IMR-90 (cell line): ENCODE measurements at regions not wholly inside any gene's neighbourhood (a gene's known extent, or its start where the extent isn't known, plus 50 kb on each side); places are given as distances from the start of the nearest gene placed in this dataset.

Experiments used
- ATAC-seq: fragments of 200-7000 bp; cut with Tn5 transposase; 2 replicates; pipeline ENCODE4 v1.9.1; 2020; ENCODE audit warnings: low read depth, mild to moderate bottlenecking, moderate library complexity
- BruUV-seq: library from RNA; stranded (reverse); fragments of 400-500 nt; replicated peaks from 2 replicates; lab custom pipeline; 2021; lab: Mats Ljungman, UMichigan
- CTCF ChIA-PET: fragments of 300-600 bp; formaldehyde crosslinking; extraction: SDS; loops from one replicate; lab custom pipeline; 2021; ENCODE audit warnings: antibody characterized with exemption; lab: Yijun Ruan, JAX
- POLR2A ChIA-PET: fragments of 300-600 bp; sonication (Branson Sonifier 250); formaldehyde crosslinking; loops from one replicate; lab custom pipeline; 2022; ENCODE audit warnings: antibody characterized with exemption; ENCODE audit not compliant: unreplicated experiment; lab: Charles Lee
- DNase-seq: peaks from one replicate; pipeline ENCODE4 v3.0.0; 2013
- H2AFZ ChIP-seq: replicated peaks from 2 replicates; pipeline ENCODE3; 2013; ENCODE audit warnings: low read length, mild to moderate bottlenecking; ENCODE audit not compliant: poor library complexity
- H2AK5ac ChIP-seq: 2 replicates; pipeline ENCODE4 v1.6.1; 2013; ENCODE audit warnings: low read depth, low read length, inconsistent platforms
- H2AK9ac ChIP-seq: replicated peaks from 2 replicates; pipeline ENCODE3; 2013; ENCODE audit warnings: mild to moderate bottlenecking, low read depth, low read length, moderate library complexity; ENCODE audit not compliant: poor library complexity
- H2BK120ac ChIP-seq: 2 replicates; pipeline ENCODE4 v1.6.1; 2013; ENCODE audit warnings: low read depth, low read length, inconsistent platforms
- H2BK15ac ChIP-seq: 3 replicates; pipeline ENCODE4 v1.6.1; 2013; ENCODE audit warnings: low read depth, low read length, inconsistent platforms
- H2BK20ac ChIP-seq: 2 replicates; pipeline ENCODE4 v1.6.1; 2013; ENCODE audit warnings: low read depth, mild to moderate bottlenecking, inconsistent platforms, low read length, moderate library complexity
- H2BK5ac ChIP-seq: 2 replicates; pipeline ENCODE4 v1.6.1; 2013; ENCODE audit warnings: mild to moderate bottlenecking, low read depth, low read length, inconsistent platforms; ENCODE audit not compliant: poor library complexity, severe bottlenecking
- H3K14ac ChIP-seq: replicated peaks from 2 replicates; pipeline ENCODE4 v1.6.1; 2013; ENCODE audit warnings: low read depth, low read length, inconsistent platforms
- H3K18ac ChIP-seq: 2 replicates; pipeline ENCODE4 v1.6.1; 2013; ENCODE audit warnings: low read depth, low read length, control low read depth
- H3K23ac ChIP-seq: 2 replicates; pipeline ENCODE4 v1.6.1; 2013; ENCODE audit warnings: low read depth, low read length, inconsistent platforms
- H3K27ac ChIP-seq: 2 replicates; pipeline ENCODE4 v1.5.1; 2013; ENCODE audit warnings: mild to moderate bottlenecking, control low read depth, low read length; ENCODE audit not compliant: insufficient read depth
- H3K27me3 ChIP-seq: 2 replicates; pipeline ENCODE4 v1.6.1; 2013; ENCODE audit warnings: low read length; ENCODE audit not compliant: control insufficient read depth, insufficient read depth
- H3K36me3 ChIP-seq: 2 replicates; pipeline ENCODE4 v1.6.1; 2013; ENCODE audit warnings: low read length, mixed read lengths; ENCODE audit not compliant: control insufficient read depth, insufficient read depth
- H3K4ac ChIP-seq: 2 replicates; pipeline ENCODE4 v1.6.1; 2013; ENCODE audit warnings: low read depth, low read length, inconsistent platforms
- H3K4me1 ChIP-seq: 2 replicates; pipeline ENCODE4 v1.6.1; 2013; ENCODE audit warnings: low read length, mixed read lengths; ENCODE audit not compliant: control insufficient read depth, insufficient read depth
- H3K4me2 ChIP-seq: 2 replicates; pipeline ENCODE4 v1.6.1; 2013; ENCODE audit warnings: low read depth, mild to moderate bottlenecking, control low read depth, low read length, moderate library complexity
- H3K4me3 ChIP-seq: 2 replicates; pipeline ENCODE4 v1.5.1; 2013; ENCODE audit warnings: low read depth, mild to moderate bottlenecking, control low read depth, low read length, moderate library complexity; ENCODE audit not compliant: insufficient read depth
- H3K56ac ChIP-seq: 2 replicates; pipeline ENCODE4 v1.6.1; 2013; ENCODE audit warnings: low read length, inconsistent platforms; ENCODE audit not compliant: insufficient read depth; ENCODE audit errors: extremely low read depth
- H3K79me1 ChIP-seq, 2 experiments: 2 replicates each; pipeline ENCODE4 v1.6.1; 2013; ENCODE audit warnings: low read length in 2 of 2, inconsistent platforms in 1 of 2, low read depth in 1 of 2
- H3K9ac ChIP-seq: 2 replicates; pipeline ENCODE4 v1.6.1; 2013; ENCODE audit warnings: low read depth, low read length, control low read depth
- H3K9me1 ChIP-seq: 2 replicates; pipeline ENCODE4 v1.6.1; 2013; ENCODE audit warnings: low read length, inconsistent platforms; ENCODE audit not compliant: insufficient read depth
- H3K9me3 ChIP-seq: 2 replicates; pipeline ENCODE4 v1.6.1; 2013; ENCODE audit warnings: low read length; ENCODE audit not compliant: control insufficient read depth, insufficient read depth
- H4K20me1 ChIP-seq: 2 replicates; pipeline ENCODE4 v1.6.1; 2013; ENCODE audit warnings: low read length, inconsistent platforms; ENCODE audit not compliant: insufficient read depth
- H4K5ac ChIP-seq: 2 replicates; pipeline ENCODE4 v1.6.1; 2013; ENCODE audit warnings: mild to moderate bottlenecking, low read depth, low read length, control low read depth
- H4K8ac ChIP-seq, 2 experiments: 2 replicates each; pipeline ENCODE4 v1.6.1; 2013; ENCODE audit warnings: low read depth in 2 of 2, low read length in 2 of 2, control low read depth in 1 of 2, inconsistent platforms in 1 of 2
- H4K91ac ChIP-seq: 2 replicates; pipeline ENCODE4 v1.6.1; 2013; ENCODE audit warnings: low read depth, low read length, inconsistent platforms; ENCODE audit not compliant: insufficient read depth
- BHLHE40 ChIP-seq: fragments of 150-350 bp; IDR thresholded peaks from 2 replicates; pipeline ENCODE4 v1.6.1; 2016; ENCODE audit warnings: mild to moderate bottlenecking, low read depth, low read length
- CEBPB ChIP-seq: IDR thresholded peaks from 2 replicates; pipeline ENCODE4 v1.6.1; 2012; ENCODE audit warnings: low read depth, low read length, improper control_type of control experiment
- CHD1 ChIP-seq: IDR thresholded peaks from 2 replicates; pipeline ENCODE4 v1.6.1; 2012; ENCODE audit warnings: low read depth, low read length, improper control_type of control experiment
- CTCF ChIP-seq: conservative IDR thresholded peaks from 2 replicates; pipeline ENCODE4 v1.5.1; 2012; ENCODE audit warnings: mild to moderate bottlenecking, low read depth, low read length, improper control_type of control experiment
- FOS ChIP-seq: fragments of 150-350 bp; IDR thresholded peaks from 2 replicates; pipeline ENCODE4 v1.6.1; 2016; ENCODE audit warnings: low read depth, low read length
- MAFK ChIP-seq: IDR thresholded peaks from 2 replicates; pipeline ENCODE4 v1.6.1; 2012; ENCODE audit warnings: low read depth, low read length, improper control_type of control experiment
- MAZ ChIP-seq: IDR thresholded peaks from 2 replicates; pipeline ENCODE4 v1.6.1; 2012; ENCODE audit warnings: low read depth, mild to moderate bottlenecking, low read length, improper control_type of control experiment, moderate library complexity, borderline replicate concordance
- MXI1 ChIP-seq: IDR thresholded peaks from 2 replicates; pipeline ENCODE4 v1.6.1; 2012; ENCODE audit warnings: low read depth, mild to moderate bottlenecking, low read length, moderate library complexity, borderline replicate concordance
- NFE2L2 ChIP-seq: fragments of 150-350 bp; IDR thresholded peaks from 2 replicates; pipeline ENCODE4 v1.6.1; 2016; ENCODE audit warnings: low read depth, mild to moderate bottlenecking, low read length
- POLR2A ChIP-seq: IDR thresholded peaks from 2 replicates; pipeline ENCODE4 v1.6.1; 2012; ENCODE audit warnings: mild to moderate bottlenecking, low read depth, low read length
- RAD21 ChIP-seq: IDR thresholded peaks from 2 replicates; pipeline ENCODE4 v1.6.1; 2012; ENCODE audit warnings: low read length, improper control_type of control experiment
- RCOR1 ChIP-seq: IDR thresholded peaks from 2 replicates; pipeline ENCODE4 v1.6.1; 2012; ENCODE audit warnings: mild to moderate bottlenecking, low read length, improper control_type of control experiment; ENCODE audit not compliant: insufficient replicate concordance
- RFX5 ChIP-seq: IDR thresholded peaks from 2 replicates; pipeline ENCODE4 v1.8.0; 2012; ENCODE audit warnings: low read depth, mild to moderate bottlenecking, low read length, moderate library complexity
- SMC3 ChIP-seq: fragments of 150-350 bp; IDR thresholded peaks from 2 replicates; pipeline ENCODE4 v1.6.1; 2016; ENCODE audit warnings: low read depth, mild to moderate bottlenecking, antibody characterized with exemption, low read length, moderate library complexity
- USF2 ChIP-seq: fragments of 150-350 bp; IDR thresholded peaks from 2 replicates; pipeline ENCODE4 v1.6.1; 2017; ENCODE audit warnings: mild to moderate bottlenecking, antibody characterized with exemption, low read length, low read depth
- WGBS, 2 experiments: methylation state at CpG; one replicate each; pipeline versions ENCODE4 v1.1.5 to v1.1.7; 2013; ENCODE audit warnings: missing lambda C conversion rate in 2 of 2; ENCODE audit not compliant: insufficient read length in 1 of 2; ENCODE audit errors: extremely low coverage in 2 of 2; 5-methylcytosine and 5-hydroxymethylcytosine counted together
- dilution Hi-C: fragments of 300-500 bp; cut with HindIII; formaldehyde crosslinking; loops from one replicate; pipeline ENCODE4 v1.14.3; 2018; ENCODE audit warnings: low sequenced_read_pairs; ENCODE audit not compliant: unreplicated experiment
- in situ Hi-C: fragments of 300-500 bp; cut with MboI; formaldehyde crosslinking; loops from 3 replicates; pipeline ENCODE4 v1.14.3; 2019; ENCODE audit warnings: low sequenced_read_pairs, inconsistent platforms, mixed read lengths
- intact Hi-C: fragments of 100-400 bp; cut with micrococcal nuclease; formaldehyde crosslinking; loops from 2 replicates; pipeline ENCODE4 v1.10.0; 2022
- TF ChIP-seq, protein P1 (sequence below): fragments of 150-350 bp; IDR thresholded peaks from 2 replicates; pipeline ENCODE4 v1.6.1; 2016; ENCODE audit warnings: low read depth, mild to moderate bottlenecking, low read length, moderate library complexity, borderline replicate concordance

- no peaks in the 10 kb centered on the region for H3K4me1 ChIP-seq
- no peak overlapping the region for H2BK5ac ChIP-seq
- H3K27me3 ChIP-seq, result no peaks in the 10 kb centered on the region
- no peak overlapping the region for H3K27ac ChIP-seq
- no peak overlapping the region for H3K4ac ChIP-seq
- no peaks in the 10 kb centered on the region for H4K20me1 ChIP-seq
- no peak overlapping the region for H4K8ac ChIP-seq
- H2AK5ac ChIP-seq, result no peak overlapping the region
- no peak overlapping the region for H3K4me3 ChIP-seq
- no peak overlapping the region for H2BK15ac ChIP-seq
- ChIA-PET CTCF (no interaction called here), POLR2A (no interaction called here)
- no peak overlapping the region for H4K91ac ChIP-seq
- WGBS, 2 experiments, result no CpG with 5 or more reads among the region's 4 CpGs
- no peak overlapping the region for H2BK20ac ChIP-seq
- in situ Hi-C loops (no loop called here), dilution Hi-C loops (no loop called here), intact Hi-C loops (no loop called here)
- no peaks in the 10 kb centered on the region for H3K79me1 ChIP-seq
- no peak for DNase-seq
- no peak overlapping the region for H3K23ac ChIP-seq
- H2BK120ac ChIP-seq, result no peak overlapping the region
- H3K9me3 ChIP-seq, result no peaks in the 10 kb centered on the region
- H3K4me2 ChIP-seq, result no peak overlapping the region
- H2AFZ ChIP-seq, result no peak overlapping the region
- BruUV-seq, result no TSS peak
- no peak overlapping the region for H4K5ac ChIP-seq
- no peak overlapping the region for H2AK9ac ChIP-seq
- no peak overlapping the region for H3K56ac ChIP-seq
- no peak for TF ChIP-seq RAD21
- TF ChIP-seq, protein P1, sequence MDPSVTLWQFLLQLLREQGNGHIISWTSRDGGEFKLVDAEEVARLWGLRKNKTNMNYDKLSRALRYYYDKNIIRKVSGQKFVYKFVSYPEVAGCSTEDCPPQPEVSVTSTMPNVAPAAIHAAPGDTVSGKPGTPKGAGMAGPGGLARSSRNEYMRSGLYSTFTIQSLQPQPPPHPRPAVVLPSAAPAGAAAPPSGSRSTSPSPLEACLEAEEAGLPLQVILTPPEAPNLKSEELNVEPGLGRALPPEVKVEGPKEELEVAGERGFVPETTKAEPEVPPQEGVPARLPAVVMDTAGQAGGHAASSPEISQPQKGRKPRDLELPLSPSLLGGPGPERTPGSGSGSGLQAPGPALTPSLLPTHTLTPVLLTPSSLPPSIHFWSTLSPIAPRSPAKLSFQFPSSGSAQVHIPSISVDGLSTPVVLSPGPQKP, result no peak
- TF ChIP-seq POLR2A, result no peak
- TF ChIP-seq CEBPB, result no peak
- TF ChIP-seq RFX5, result no peak
- no peak for TF ChIP-seq CTCF
- TF ChIP-seq NFE2L2, result no peak
- TF ChIP-seq BHLHE40, result no peak
- TF ChIP-seq FOS, result no peak
- TF ChIP-seq USF2, result no peak
- no peak for TF ChIP-seq MXI1
- TF ChIP-seq MAFK, result no peak
- TF ChIP-seq RCOR1, result no peak
- no peak for TF ChIP-seq MAZ
- no peak for TF ChIP-seq SMC3
- TF ChIP-seq CHD1, result no peak
- H3K36me3 ChIP-seq, result no peaks in the 10 kb centered on the region
- no peak for ATAC-seq
- H3K9me1 ChIP-seq, result no peaks in the 10 kb centered on the region
- no peak overlapping the region for H3K14ac ChIP-seq
- no peak overlapping the region for H3K18ac ChIP-seq
- no peak overlapping the region for H3K9ac ChIP-seq
Measured at GRCh38 chr17:51374209-51374608, 113.9 kb downstream of the UTP18 start.
